Nephron (organoid): ENCODE measurements at regions not wholly inside any gene's neighbourhood (a gene's known extent, or its start where the extent isn't known, plus 50 kb on each side); places are given as distances from the start of the nearest gene placed in this dataset.

Experiments
- H3K27ac Mint-ChIP-seq, 3 experiments: 2 replicates each; pipeline ENCODE4 v1.8.0; 2020; ENCODE audit warnings: mixed read lengths in 3 of 3, mild to moderate bottlenecking in 2 of 3, moderate library complexity in 1 of 3
- H3K27me3 Mint-ChIP-seq: 2 replicates; pipeline ENCODE4 v1.8.0; 2021; ENCODE audit warnings: low read depth, mild to moderate bottlenecking, moderate library complexity, mixed read lengths
- H3K36me3 Mint-ChIP-seq: 2 replicates; pipeline ENCODE4 v1.8.0; 2020; ENCODE audit warnings: low read depth, mixed read lengths
- H3K4me1 Mint-ChIP-seq: 2 replicates; pipeline ENCODE4 v1.8.0; 2020; ENCODE audit warnings: mixed read lengths
- H3K4me3 Mint-ChIP-seq, 3 experiments: 2 replicates each; pipeline ENCODE4 v1.8.0; 2020; ENCODE audit warnings: mild to moderate bottlenecking in 3 of 3, mixed read lengths in 3 of 3, moderate library complexity in 2 of 3
- H3K9me3 Mint-ChIP-seq: 2 replicates; pipeline ENCODE4 v1.8.0; 2020; ENCODE audit warnings: mixed read lengths
- CTCF ChIP-seq, 3 experiments: fragments of 200-600 bp; sonication (generic); IDR thresholded peaks; one replicate each; pipeline ENCODE4 v1.5.0; 2021; ENCODE audit warnings: antibody characterized with exemption in 3 of 3; ENCODE audit not compliant: unreplicated experiment in 3 of 3

GRCh38 chr5:1651971-1652872 is 128.5 kb upstream of the LPCAT1 start:
- H3K4me3 Mint-ChIP-seq = no peak overlapping the region
- H3K36me3 Mint-ChIP-seq = no peaks in the 10 kb centered on the region
- H3K9me3 Mint-ChIP-seq = no peaks in the 10 kb centered on the region
- H3K27me3 Mint-ChIP-seq = peaks cover 77% of the 10 kb centered on the region
- no peaks in the 10 kb centered on the region for H3K4me1 Mint-ChIP-seq
- no peak for TF ChIP-seq CTCF (IDR thresholded peaks at IDR 0.05; ENCODE audit: unreplicated experiment in 3 of 3)
- no peak overlapping the region for H3K27ac Mint-ChIP-seq

GRCh38 chr5:1651250-1651649 is 127.5 kb upstream of the LPCAT1 start:
- Mint-ChIP-seq H3K9me3 (no peaks in the 10 kb centered on the region), H3K4me3 (no peak overlapping the region), H3K27ac (no peak overlapping the region), H3K4me1 (no peaks in the 10 kb centered on the region), H3K36me3 (no peaks in the 10 kb centered on the region), H3K27me3 (peaks cover 71% of the 10 kb centered on the region)
- TF ChIP-seq CTCF (IDR thresholded peaks at IDR 0.05; ENCODE audit: unreplicated experiment in 3 of 3) = no peak

GRCh38 chr5:1649554-1649953 is 125.8 kb upstream of the LPCAT1 start:
- H3K9me3 Mint-ChIP-seq = no peaks in the 10 kb centered on the region
- H3K27me3 Mint-ChIP-seq = peaks cover 70% of the 10 kb centered on the region
- TF ChIP-seq CTCF (IDR thresholded peaks at IDR 0.05; ENCODE audit: unreplicated experiment in 3 of 3) = no peak
- no peaks in the 10 kb centered on the region for H3K36me3 Mint-ChIP-seq
- no peak overlapping the region for H3K4me3 Mint-ChIP-seq
- no peak overlapping the region for H3K27ac Mint-ChIP-seq
- no peaks in the 10 kb centered on the region for H3K4me1 Mint-ChIP-seq

GRCh38 chr5:1648806-1649205 is 125.0 kb upstream of the LPCAT1 start:
- Mint-ChIP-seq H3K36me3 (no peaks in the 10 kb centered on the region), H3K27me3 (peaks cover 73% of the 10 kb centered on the region), H3K4me1 (no peaks in the 10 kb centered on the region), H3K9me3 (no peaks in the 10 kb centered on the region), H3K4me3 (no peak overlapping the region), H3K27ac (no peak overlapping the region)
- TF ChIP-seq CTCF (IDR thresholded peaks at IDR 0.05; ENCODE audit: unreplicated experiment in 3 of 3) = no peak

GRCh38 chr5:1647580-1647979 is 123.8 kb upstream of the LPCAT1 start:
- H3K9me3 Mint-ChIP-seq = no peaks in the 10 kb centered on the region

More at GRCh38 chr5:1647580-1647979, 123.8 kb upstream of the LPCAT1 start:
- Mint-ChIP-seq H3K36me3 (no peaks in the 10 kb centered on the region), H3K27ac (no peak overlapping the region), H3K27me3 (peaks cover 75% of the 10 kb centered on the region), H3K4me1 (no peaks in the 10 kb centered on the region), H3K4me3 (no peak overlapping the region)
- no peak for TF ChIP-seq CTCF (IDR thresholded peaks at IDR 0.05; ENCODE audit: unreplicated experiment in 3 of 3)
